Small intestine (tissue), 7 donors: ENCODE measurements at regions not wholly inside any gene's neighbourhood (a gene's known extent, or its start where the extent isn't known, plus 50 kb on each side); places are given as distances from the start of the nearest gene placed in this dataset.

Experiments
- DNase-seq, 2 donors: peaks; one replicate each; pipeline versions ENCODE4 v3.0.0 to v3.0.0-alpha.2; 2013
- FAIRE-seq: peaks from 2 replicates; lab custom pipeline; 2012; peaks lifted over from hg19 to GRCh38; lab: Jason Lieb, UNC
- H3K27ac ChIP-seq, 3 donors: one replicate each; pipeline ENCODE4 v1.5.1; 2013; ENCODE audit warnings: low read length in 2 of 3, mild to moderate bottlenecking in 2 of 3, control low read depth in 1 of 3, inconsistent platforms in 1 of 3, low read depth in 1 of 3, moderate library complexity in 1 of 3
- H3K27me3 ChIP-seq, 3 donors: one replicate each; pipeline ENCODE4 v1.6.1; 2013; ENCODE audit warnings: low read length in 3 of 3, inconsistent platforms in 1 of 3; ENCODE audit not compliant: control insufficient read depth in 3 of 3, insufficient read depth in 3 of 3
- H3K36me3 ChIP-seq, 3 donors: one replicate each; pipeline ENCODE4 v1.6.1; 2013; ENCODE audit warnings: low read length in 3 of 3, inconsistent platforms in 1 of 3, low read depth in 1 of 3, mild to moderate bottlenecking in 1 of 3, moderate library complexity in 1 of 3; ENCODE audit not compliant: control insufficient read depth in 3 of 3, insufficient read depth in 2 of 3
- H3K4me1 ChIP-seq, 3 donors: one replicate each; pipeline ENCODE4 v1.6.1; 2013; ENCODE audit warnings: low read length in 2 of 3, inconsistent platforms in 1 of 3, low read depth in 1 of 3, mild to moderate bottlenecking in 1 of 3, moderate library complexity in 1 of 3; ENCODE audit not compliant: control insufficient read depth in 3 of 3, insufficient read depth in 2 of 3
- H3K4me3 ChIP-seq, 3 donors: one replicate each; pipeline ENCODE4 v1.5.1; 2013; ENCODE audit warnings: low read length in 3 of 3, control low read depth in 1 of 3, inconsistent platforms in 1 of 3, low read depth in 1 of 3, mild to moderate bottlenecking in 1 of 3, moderate library complexity in 1 of 3
- H3K9me3 ChIP-seq, 2 donors: one replicate each; pipeline ENCODE4 v1.6.1; 2013; ENCODE audit warnings: low read depth in 1 of 2, low read length in 1 of 2; ENCODE audit not compliant: control insufficient read depth in 2 of 2, insufficient read depth in 1 of 2
- WGBS, 3 donors: extraction: QIAGEN DNeasy Blood & Tissue Kit; methylation state at CpG; one replicate each; pipeline ENCODE4 v1.1.7; 2013; 5-methylcytosine and 5-hydroxymethylcytosine counted together
- donor health status: healthy with polysubstance abuse.
- donor health status: control.
- donor health status: control.
- donor health status: Bipolar disorder and iron deficiency.
- donor health status: healthy.

DNA sequence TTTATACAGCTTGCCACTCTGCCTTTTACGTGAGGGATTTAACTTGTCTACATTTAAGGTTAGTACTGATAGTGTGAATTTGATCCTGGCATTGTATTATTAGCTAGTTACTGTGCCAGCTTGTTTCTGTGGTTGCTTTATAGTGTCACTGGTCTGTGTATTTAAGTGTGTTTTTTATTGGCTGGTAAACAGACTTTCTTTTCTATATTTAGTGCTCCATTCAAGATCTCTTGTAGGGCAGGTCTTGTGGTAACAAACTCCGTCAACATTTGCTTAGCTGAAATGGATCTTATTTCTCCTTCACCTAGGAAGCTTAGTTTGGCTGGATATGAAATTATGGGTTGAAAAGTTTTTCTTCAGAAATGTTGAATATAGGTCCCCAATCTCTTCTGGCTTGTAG lies 1971.0 kb upstream of the LRRTM1 start:
- DNase-seq (no peak), FAIRE-seq (no peak)
- Histone ChIP-seq H3K9me3 (no peaks in the 10 kb centered on the region), H3K27me3 (no peaks in the 10 kb centered on the region), H3K36me3 (no peaks in the 10 kb centered on the region), H3K4me1 (no peaks in the 10 kb centered on the region), H3K4me3 (no peak overlapping the region), H3K27ac (no peak overlapping the region)
- 57 to 84% (median 71%) methylated on average over 2 of the region's 2 CpGs for WGBS, 3 donors

GRCh38 chr2:82268446-82268845 lies 1963.9 kb upstream of the LRRTM1 start:
- no peak for FAIRE-seq
- Histone ChIP-seq H3K27ac (no peak overlapping the region), H3K27me3 (no peaks in the 10 kb centered on the region)

GRCh38 chr2:82260521-82260920 lies 1956.0 kb upstream of the LRRTM1 start:
- FAIRE-seq (no peak), DNase-seq (no peak)
- H3K27ac ChIP-seq: no peak overlapping the region
- H3K9me3 ChIP-seq: no peaks in the 10 kb centered on the region
- H3K4me3 ChIP-seq: no peak overlapping the region
- H3K4me1 ChIP-seq: no peaks in the 10 kb centered on the region
- 52 to 82% (median 78%) methylated on average over 3 of the region's 3 CpGs for WGBS, 3 donors
- no peaks in the 10 kb centered on the region for H3K36me3 ChIP-seq
- H3K27me3 ChIP-seq: no peaks in the 10 kb centered on the region

More at GRCh38 chr2:82268446-82268845, 1963.9 kb upstream of the LRRTM1 start:
- Histone ChIP-seq H3K36me3 (no peaks in the 10 kb centered on the region), H3K9me3 (no peaks in the 10 kb centered on the region), H3K4me3 (no peak overlapping the region), H3K4me1 (no peaks in the 10 kb centered on the region)
- no peak for DNase-seq

DNA sequence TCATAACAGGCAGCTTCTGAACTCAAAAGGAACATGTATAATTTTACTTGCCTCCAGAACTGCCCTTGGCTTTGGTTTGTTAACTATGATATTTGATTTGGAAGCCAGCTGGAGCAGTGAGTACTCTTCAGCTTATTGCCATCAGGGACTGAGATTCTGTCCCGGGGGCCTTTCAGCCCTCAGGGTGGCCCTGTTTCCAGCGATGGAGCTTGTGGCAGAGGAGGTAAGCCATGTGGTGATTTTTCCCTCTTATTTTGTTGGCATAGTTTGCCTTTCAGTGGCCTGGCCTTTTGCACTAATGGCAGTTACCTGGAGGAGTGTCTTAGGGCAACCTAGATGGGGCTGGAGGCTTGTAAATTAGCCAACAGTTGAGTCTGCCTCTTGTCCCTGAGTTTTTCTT lies 1955.0 kb upstream of the LRRTM1 start:
- DNase-seq (no peak), FAIRE-seq (no peak)
- Histone ChIP-seq H3K4me3 (no peak overlapping the region), H3K27me3 (no peaks in the 10 kb centered on the region), H3K9me3 (no peaks in the 10 kb centered on the region), H3K36me3 (no peaks in the 10 kb centered on the region), H3K4me1 (no peaks in the 10 kb centered on the region), H3K27ac (no peak overlapping the region)
- WGBS, 3 donors: 74 to 87% (median 86%) methylated on average over 2 of the region's 2 CpGs

DNA sequence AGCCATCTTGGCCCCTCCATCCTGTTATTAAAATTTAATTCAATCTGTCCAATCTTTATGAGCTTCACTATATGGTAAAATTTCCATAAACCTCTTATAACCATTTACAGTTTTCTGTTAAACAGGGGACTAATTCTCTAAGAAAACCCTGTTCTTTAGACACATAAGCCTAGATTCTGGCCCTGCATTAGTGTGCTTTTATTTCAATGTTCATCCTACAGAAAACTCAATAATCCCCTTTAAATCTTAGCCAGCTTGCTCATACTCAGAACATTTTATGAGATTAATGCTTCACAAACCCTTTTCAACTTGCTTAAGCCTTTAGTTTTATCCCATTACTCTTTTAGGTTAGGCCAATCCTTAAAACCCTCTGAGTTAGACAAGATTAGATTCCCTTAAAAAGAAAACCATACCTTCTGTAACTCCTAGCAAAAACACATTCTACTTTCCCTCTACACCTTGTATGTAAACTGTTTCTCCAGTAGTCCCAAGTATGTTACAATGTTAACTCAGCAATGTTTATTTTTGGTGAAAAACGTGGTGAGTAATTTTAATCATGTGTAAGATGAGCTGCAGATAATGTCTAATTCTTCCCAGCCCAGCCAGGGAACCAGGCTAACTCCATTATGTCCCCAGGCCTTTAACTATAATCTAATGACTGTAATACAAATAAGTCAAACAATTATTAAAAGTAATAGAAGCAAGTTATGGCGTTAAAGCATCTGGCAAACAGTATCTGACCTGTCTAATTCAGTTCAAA lies 1953.4 kb upstream of the LRRTM1 start:
- no peaks in the 10 kb centered on the region for H3K27me3 ChIP-seq
- H3K4me1 ChIP-seq: no peaks in the 10 kb centered on the region
- no peak overlapping the region for H3K4me3 ChIP-seq
- DNase-seq (no peak), FAIRE-seq (no peak)
- H3K36me3 ChIP-seq: no peaks in the 10 kb centered on the region
- no peaks in the 10 kb centered on the region for H3K9me3 ChIP-seq
- WGBS, 3 donors: 20 to 30% (median 20%) methylated on average over 2 of the region's 2 CpGs
- H3K27ac ChIP-seq: no peak overlapping the region

DNA sequence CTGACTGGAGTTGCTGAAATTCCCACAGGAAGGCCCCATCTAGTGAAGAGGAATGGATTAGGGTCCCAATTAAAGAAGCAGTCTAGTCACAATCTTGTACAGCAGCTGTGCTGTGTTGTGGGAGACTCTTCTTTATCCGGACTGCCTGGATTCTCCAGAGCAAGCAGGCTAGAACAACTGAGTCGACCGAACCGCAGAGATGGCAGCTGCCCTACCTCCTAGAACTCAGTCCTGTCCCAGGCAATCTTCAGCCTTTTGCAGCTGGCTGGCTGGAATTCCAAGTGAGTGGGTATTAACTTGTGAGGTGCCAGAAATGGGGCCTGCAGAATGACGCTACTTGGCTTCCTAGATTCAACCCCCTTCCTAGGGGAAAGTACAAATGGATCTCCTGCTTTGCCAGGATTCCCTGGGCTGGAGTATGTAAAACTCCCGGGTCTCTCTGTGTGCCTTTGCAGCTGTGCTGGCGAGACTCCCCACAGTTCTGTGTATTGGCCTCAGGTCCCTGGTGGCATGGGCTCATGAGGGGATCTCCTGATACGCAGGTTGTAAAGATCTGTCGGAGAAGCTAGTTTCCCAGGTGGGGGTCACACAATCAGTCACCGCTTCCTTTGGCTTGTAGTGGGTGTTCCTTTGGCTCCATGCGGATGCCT lies 1952.6 kb upstream of the LRRTM1 start:
- H3K4me3 ChIP-seq: no peak overlapping the region
- H3K27ac ChIP-seq: no peak overlapping the region
- H3K36me3 ChIP-seq: no peaks in the 10 kb centered on the region
- H3K9me3 ChIP-seq: no peaks in the 10 kb centered on the region
- no peaks in the 10 kb centered on the region for H3K27me3 ChIP-seq
- DNase-seq (no peak), FAIRE-seq (no peak)
- WGBS, 3 donors: 85 to 95% (median 90%) methylated on average over 11 of the region's 11 CpGs
- no peaks in the 10 kb centered on the region for H3K4me1 ChIP-seq

GRCh38 chr2:82256288-82256687 lies 1951.7 kb upstream of the LRRTM1 start:
- FAIRE-seq (no peak), DNase-seq (no peak)
- Histone ChIP-seq H3K27ac (no peak overlapping the region), H3K4me1 (no peaks in the 10 kb centered on the region), H3K9me3 (no peaks in the 10 kb centered on the region), H3K27me3 (no peaks in the 10 kb centered on the region), H3K4me3 (no peak overlapping the region), H3K36me3 (no peaks in the 10 kb centered on the region)
- 58 to 72% (median 61%) methylated on average over 3 of the region's 3 CpGs for WGBS, 3 donors

- Histone ChIP-seq H3K27me3 (no peaks in the 10 kb centered on the region), H3K4me3 (no peak overlapping the region), H3K27ac (no peak overlapping the region), H3K36me3 (no peaks in the 10 kb centered on the region), H3K4me1 (no peaks in the 10 kb centered on the region), H3K9me3 (no peaks in the 10 kb centered on the region)
- FAIRE-seq (peak; percentile 86), DNase-seq (no peak)
These were observed 1950.2 kb upstream of the LRRTM1 start for GRCh38 chr2:82254728-82255127.
